Astrocyte of the hippocampus (primary cell): ENCODE measurements at regions not wholly inside any gene's neighbourhood (a gene's known extent, or its start where the extent isn't known, plus 50 kb on each side); places are given as distances from the start of the nearest gene placed in this dataset.
A peak's percentile ranks its signal among the peaks of the same experiment; 100 is the strongest.

ENCODE experiments used
- DNase-seq: peaks from one replicate; pipeline ENCODE4 v3.0.0; 2011; ENCODE audit warnings: low read depth, low spot score

- DNase-seq, result peak; percentile 28
Observed at GRCh38 chr7:41832941-41833340, 130.1 kb upstream of the INHBA start.

GRCh38 chr7:41830271-41830670, 127.4 kb upstream of the INHBA start:
- DNase-seq, result no peak

GRCh38 chr7:41828911-41829310, 126.0 kb upstream of the INHBA start:
- no peak for DNase-seq

DNA sequence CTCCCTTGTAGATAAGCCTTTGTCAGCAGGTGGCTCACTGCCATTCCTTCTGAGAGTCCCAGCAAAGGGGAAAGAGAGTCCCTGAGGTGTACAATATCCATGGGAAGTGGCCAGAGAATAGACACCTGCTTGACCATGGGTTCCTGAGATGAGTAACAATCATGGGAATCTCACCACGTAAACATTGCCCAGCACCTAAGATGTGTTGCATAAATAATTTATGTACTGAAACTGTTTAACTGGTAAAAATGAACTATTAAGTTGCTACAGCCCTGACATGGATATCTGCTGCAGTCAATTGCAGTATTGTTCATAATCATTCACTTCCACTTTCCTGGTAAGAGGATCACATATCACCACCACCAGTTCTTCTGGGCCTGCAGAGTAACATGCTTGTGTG, 123.8 kb upstream of the INHBA start:
- no peak for DNase-seq

DNA sequence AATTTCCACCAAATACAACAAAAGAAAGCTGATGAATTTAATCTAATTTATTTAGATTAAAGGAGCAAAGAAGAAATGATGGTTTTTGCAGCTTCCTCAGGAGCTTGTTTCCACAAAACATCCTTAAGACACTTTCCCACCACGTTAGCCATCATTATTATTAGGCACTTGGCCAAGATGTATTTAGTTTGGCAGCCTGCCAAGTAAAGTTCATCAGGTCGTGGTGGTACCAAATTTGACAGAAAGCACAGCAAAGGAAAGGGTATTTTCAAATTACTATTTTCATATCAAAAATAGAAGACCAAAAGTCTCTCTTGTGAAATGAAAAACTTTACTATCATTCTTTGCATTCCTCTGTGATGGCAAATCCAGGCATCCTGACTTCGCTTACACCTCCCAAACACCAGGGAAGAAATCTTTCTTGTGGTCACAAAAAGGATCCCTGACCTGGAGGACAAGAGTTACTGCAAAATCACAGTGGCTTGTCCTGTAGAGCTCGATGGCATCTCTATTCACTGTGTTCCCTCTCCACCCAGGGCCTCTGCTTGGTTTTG, 123.1 kb upstream of the INHBA start:
- peak; percentile 28 for DNase-seq

GRCh38 chr7:41824284-41824683, 121.4 kb upstream of the INHBA start:
- no peak for DNase-seq

DNA sequence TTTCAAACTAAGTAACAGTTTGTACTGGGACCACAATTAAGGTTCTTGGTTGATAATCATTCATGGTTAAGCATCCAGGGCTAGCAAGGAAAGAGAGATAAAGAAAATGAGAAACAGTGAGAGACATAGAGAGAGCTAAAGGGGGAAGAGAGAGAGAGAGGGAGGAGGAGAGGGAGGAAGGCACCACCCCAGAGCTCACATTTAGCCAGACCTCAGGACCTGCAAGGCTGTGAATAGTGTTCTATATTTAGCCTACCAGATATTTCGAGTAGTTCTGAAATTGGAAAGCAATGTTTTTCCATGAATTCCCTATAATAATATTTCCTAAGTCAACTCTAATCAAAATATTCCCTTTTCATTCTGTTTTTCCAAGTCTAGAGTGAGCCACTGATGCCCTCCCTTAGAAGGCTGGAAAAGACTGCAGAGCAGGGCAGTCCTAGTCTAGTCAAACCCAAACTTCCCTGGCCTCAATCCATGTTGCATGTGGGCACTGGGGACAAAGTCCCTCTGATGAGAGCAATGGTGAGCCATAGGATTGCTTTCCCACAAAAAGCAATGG, 119.4 kb upstream of the INHBA start:
- DNase-seq, result no peak

GRCh38 chr7:41821521-41822213, 118.8 kb upstream of the INHBA start:
- DNase-seq, result no peak

DNA sequence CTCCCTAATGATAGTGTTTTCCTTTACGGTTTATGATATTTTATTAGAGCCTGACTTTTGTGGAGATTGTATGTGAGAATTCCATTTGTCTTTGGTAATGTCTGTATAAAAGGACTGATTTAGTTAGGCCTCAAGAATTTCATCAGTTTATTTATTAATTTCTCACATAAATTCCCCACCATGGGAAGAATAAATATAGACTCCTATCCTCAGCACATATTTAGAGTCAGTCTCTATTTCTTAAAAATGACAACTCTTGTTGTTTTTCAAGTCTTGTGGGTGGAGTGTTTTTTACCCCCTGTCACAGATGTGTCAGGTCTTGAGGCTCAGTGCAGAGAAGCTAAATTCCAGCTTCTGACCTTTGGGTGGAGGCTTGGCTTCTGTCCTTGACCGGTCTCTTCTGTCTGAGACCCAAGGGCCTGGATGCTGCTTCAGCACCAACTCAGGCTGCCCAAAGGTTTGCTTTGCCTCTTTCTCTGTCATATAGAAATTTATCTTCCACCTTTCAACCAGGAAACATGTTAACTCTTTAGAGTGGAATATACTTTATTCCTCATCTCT, 117.3 kb upstream of the INHBA start:
- DNase-seq, result no peak

- no peak for DNase-seq
Observed at GRCh38 chr7:41819645-41820044, 116.8 kb upstream of the INHBA start.

DNA sequence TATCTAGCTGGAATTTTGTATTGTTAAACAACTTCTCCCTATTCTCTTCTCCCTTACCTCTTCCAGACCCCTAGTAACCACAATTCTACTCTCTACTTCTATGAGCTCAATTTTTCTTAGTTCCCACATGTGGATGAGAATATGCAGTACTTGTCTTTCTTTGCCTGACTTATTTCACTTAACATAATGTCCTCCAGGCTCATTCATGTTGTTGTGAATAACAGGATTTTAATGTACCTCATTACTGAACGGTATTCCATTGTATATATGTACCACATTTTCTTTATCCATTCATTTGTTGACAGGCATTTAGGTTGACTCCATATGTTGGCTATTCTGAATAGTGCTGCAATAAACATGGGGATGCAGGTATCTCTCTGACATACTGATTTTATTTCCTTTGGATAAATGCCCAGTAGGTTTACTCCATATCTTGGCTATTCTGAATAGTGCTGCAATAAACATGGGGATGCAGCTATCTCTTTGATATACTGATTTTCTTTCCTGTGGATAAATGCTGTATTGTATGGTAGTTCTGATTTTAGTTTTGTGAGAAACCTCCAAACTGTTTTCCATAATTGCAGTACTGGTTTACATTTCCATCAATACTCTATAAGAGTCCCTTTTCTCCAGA, 116.0 kb upstream of the INHBA start:
- no peak for DNase-seq

GRCh38 chr7:41817386-41817785, 114.5 kb upstream of the INHBA start:
- DNase-seq, result peak; percentile 66

DNA sequence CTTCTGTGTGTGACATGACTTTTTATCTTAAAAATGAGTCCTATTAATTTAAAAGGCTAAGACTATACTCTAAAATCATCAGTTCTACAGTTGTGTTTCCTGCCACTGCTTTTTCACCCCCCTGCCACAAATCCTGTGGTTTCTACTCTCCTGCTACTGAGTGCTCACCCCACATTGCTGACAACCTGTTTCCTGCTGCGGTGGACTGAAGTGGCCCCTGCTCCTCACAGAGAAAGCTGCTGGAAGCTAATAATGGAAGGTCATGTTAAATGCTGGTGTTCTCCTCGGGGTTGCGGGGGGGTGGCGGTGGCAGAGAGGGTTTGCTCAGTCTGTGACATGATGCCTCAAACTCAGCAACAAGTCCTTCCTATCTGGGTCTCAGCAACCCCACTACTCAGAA, 113.2 kb upstream of the INHBA start:
- DNase-seq, result no peak

DNA sequence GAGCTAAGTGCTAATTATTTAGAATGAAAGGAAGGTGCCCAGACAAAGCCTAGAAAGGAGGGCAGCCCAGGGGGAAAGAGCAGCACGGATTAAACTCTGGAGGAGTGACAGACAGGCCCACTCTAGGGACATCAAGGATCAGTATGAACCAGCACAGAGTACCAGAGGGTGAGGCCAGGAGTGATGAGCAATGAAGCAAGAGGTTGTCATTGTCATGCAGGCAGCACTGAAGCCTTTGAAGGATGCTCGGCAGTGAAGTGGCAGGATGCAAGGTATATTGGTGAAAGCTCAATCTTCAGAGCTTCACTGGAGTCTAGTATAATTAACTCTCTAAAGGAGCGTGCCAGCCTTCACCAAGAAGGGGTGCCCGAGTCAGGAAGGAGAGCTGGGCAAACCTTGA, 112.0 kb upstream of the INHBA start:
- DNase-seq, result no peak

GRCh38 chr7:41813286-41813685, 110.4 kb upstream of the INHBA start:
- DNase-seq, result no peak

- DNase-seq, result no peak
Observed at GRCh38 chr7:41811941-41812340, 109.1 kb upstream of the INHBA start.

DNA sequence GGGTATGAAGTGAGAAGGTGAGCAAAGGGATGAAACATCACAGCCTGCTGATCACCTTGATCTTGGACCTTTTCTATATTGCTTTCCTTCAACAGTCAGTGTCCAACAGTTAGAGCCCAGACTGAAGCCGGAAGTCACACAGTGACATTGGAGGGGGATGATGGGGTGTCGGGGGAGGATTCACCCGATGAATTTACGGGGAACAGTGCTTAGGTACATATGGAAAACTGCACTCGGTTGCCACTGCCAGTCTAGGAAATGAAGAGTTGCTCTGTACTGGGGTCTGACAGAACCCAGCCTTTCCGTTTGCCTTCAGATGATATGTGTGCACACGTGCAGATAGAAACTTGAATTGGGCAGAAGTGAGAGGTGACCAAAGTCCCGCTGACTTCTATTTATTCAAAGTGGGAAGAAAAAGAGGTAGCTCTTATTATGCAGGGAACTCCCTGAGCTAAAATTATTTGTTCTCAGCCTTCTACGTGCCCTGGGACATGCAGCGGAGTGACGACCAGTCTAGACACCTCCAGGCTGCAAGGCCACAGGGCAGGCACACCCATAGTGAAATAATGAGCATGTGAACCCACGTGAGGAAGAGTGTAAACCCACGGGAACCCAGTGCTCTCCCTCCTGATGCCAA, 107.2 kb upstream of the INHBA start:
- no peak for DNase-seq

- DNase-seq, result peak; percentile 14
Observed at GRCh38 chr7:41809529-41809939, 106.6 kb upstream of the INHBA start.

- no peak for DNase-seq
Observed at GRCh38 chr7:41809116-41809515, 106.2 kb upstream of the INHBA start.

- no peak for DNase-seq
Observed at GRCh38 chr7:41808541-41808940, 105.7 kb upstream of the INHBA start.

DNA sequence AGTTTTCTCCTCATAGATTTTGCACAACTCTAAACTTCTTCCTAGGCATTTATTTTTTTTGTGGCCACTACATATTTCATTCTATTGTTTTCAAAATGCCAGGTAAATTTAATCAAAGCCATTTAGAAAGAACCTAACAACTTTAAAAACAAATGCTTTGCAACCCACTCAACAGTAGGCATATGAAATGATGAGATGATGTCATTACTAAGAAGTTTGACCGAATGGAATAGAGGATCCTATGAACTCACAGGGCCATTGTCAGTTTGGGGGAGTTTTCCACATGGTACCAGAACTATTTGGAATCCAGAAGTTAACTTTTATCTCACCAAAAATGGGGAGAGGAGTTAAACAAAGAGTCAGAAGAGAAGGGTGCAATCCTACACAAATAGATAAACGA, 100.7 kb upstream of the INHBA start:
- no peak for DNase-seq

DNA sequence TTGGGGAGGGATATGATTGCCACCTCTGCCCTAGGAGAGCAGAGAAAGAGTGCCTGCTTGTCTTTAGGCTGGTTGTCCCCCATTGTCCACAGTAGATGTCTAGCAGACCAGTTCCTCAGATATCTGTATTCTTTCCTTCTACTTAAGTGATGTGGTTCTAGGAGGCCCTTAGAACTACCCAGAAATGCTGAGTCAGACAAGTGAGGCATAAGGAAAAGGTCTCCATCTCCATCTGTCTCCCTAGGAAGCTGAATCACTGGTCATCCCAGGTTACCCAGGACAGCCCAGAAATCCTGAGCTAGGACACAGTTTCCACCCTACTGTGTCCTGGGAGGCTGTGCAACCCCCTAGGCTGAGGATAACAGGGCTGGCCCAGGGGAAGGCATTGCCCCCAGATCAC, 93.4 kb upstream of the INHBA start:
- DNase-seq, result no peak
